ENCODE measurements at regions not wholly inside any gene's neighbourhood (a gene's known extent, or its start where the extent isn't known, plus 50 kb on each side); places are given as distances from the start of the nearest gene placed in this dataset.

DNA sequence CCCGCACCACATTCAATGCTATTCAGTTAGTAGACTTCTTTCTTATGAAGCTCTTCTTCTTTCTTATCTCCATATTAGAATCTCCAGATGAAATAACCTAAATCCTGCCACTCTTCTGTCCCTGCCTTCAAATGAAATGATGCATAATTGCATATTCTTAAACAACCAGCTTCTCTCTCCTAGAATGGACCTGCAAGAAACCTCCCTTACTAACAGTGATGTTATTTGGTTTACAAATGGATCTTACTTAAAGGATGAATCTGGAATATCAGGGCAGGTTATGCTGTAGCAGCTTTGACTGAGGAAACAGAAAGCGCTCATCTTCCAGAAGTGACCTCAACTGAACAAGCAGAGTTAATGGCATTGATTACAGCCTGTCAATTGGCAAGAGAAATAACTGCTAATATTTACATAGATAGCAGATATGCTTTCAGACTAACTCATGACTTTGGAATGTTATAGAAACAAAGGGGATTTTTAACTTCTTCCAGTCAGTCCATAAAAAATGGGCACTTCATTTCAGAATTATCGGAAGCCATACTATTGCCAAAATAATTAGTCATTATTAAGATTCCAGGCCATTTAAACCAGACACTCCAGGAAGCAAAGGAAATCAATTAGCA, 755.7 kb upstream of the HS6ST1 start:
- no peak for TF ChIP-seq POLR2A (IDR thresholded peaks at IDR 0.05)
- TF ChIP-seq, protein P1, sequence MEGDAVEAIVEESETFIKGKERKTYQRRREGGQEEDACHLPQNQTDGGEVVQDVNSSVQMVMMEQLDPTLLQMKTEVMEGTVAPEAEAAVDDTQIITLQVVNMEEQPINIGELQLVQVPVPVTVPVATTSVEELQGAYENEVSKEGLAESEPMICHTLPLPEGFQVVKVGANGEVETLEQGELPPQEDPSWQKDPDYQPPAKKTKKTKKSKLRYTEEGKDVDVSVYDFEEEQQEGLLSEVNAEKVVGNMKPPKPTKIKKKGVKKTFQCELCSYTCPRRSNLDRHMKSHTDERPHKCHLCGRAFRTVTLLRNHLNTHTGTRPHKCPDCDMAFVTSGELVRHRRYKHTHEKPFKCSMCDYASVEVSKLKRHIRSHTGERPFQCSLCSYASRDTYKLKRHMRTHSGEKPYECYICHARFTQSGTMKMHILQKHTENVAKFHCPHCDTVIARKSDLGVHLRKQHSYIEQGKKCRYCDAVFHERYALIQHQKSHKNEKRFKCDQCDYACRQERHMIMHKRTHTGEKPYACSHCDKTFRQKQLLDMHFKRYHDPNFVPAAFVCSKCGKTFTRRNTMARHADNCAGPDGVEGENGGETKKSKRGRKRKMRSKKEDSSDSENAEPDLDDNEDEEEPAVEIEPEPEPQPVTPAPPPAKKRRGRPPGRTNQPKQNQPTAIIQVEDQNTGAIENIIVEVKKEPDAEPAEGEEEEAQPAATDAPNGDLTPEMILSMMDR (IDR thresholded peaks at IDR 0.05) = no peak
- H3K4me3 ChIP-seq = no peak overlapping the region
- H3K36me3 ChIP-seq (ENCODE audit: low read depth, missing control alignments) = no peaks in the 10 kb centered on the region
- 84 to 85% methylated on average over 3 of the region's 3 CpGs for WGBS, 2 donors
- H3K27me3 ChIP-seq = no peaks in the 10 kb centered on the region
- intact Hi-C loops (cut with DNase I; ENCODE audit: low total_unique reads) = no loop called here
- H3K27ac ChIP-seq = no peak overlapping the region
- no peak for DNase-seq
- no peaks in the 10 kb centered on the region for H3K9me3 ChIP-seq
- no peaks in the 10 kb centered on the region for H3K4me1 ChIP-seq

GRCh38 chr2:129078548-129078947, 759.9 kb upstream of the HS6ST1 start:
- Histone ChIP-seq H3K27me3 (no peaks in the 10 kb centered on the region), H3K27ac (no peak overlapping the region), H3K9me3 (no peaks in the 10 kb centered on the region), H3K4me1 (no peaks in the 10 kb centered on the region), H3K36me3 (ENCODE audit: low read depth, missing control alignments) (no peaks in the 10 kb centered on the region), H3K4me3 (no peak overlapping the region)
- TF ChIP-seq, protein P1 (IDR thresholded peaks at IDR 0.05) = no peak
- no peak for TF ChIP-seq POLR2A (IDR thresholded peaks at IDR 0.05)
- no peak for DNase-seq
- intact Hi-C loops (cut with DNase I; ENCODE audit: low total_unique reads) = no loop called here
- 96 to 99% methylated on average over 3 of the region's 3 CpGs for WGBS, 2 donors

GRCh38 chr2:129080715-129081476, 762.2 kb upstream of the HS6ST1 start:
- no peaks in the 10 kb centered on the region for H3K4me1 ChIP-seq
- H3K36me3 ChIP-seq (ENCODE audit: low read depth, missing control alignments) = no peaks in the 10 kb centered on the region
- no peak overlapping the region for H3K4me3 ChIP-seq
- intact Hi-C loops (cut with DNase I; ENCODE audit: low total_unique reads) = no loop called here
- TF ChIP-seq POLR2A (IDR thresholded peaks at IDR 0.05) = no peak
- TF ChIP-seq, protein P1 (IDR thresholded peaks at IDR 0.05) = no peak
- H3K9me3 ChIP-seq = no peaks in the 10 kb centered on the region
- no peaks in the 10 kb centered on the region for H3K27me3 ChIP-seq
- no peak for DNase-seq
- 70 to 72% methylated on average over 7 of the region's 7 CpGs for WGBS, 2 donors
- H3K27ac ChIP-seq = no peak overlapping the region

DNA sequence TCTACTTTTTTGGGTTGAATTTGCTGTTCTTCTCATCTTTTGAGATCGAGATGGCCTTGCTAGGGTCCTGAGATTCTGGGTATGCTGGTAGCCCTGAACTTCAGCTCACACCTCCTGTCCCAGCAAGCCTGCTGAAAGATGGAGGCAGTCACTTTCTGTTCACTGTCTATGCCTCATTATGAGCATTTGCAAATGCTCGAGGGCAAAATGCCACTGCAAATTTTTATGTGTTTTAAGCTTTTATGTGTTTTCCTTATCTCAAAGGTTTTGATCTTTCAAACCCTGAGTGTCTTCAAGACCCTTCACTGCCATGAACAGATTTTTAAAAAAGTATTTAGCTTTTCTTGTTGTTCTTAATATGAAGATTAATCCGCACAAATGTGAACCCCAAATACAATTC, 766.7 kb upstream of the HS6ST1 start:
- Histone ChIP-seq H3K27me3 (no peaks in the 10 kb centered on the region), H3K27ac (no peak overlapping the region), H3K36me3 (ENCODE audit: low read depth, missing control alignments) (no peaks in the 10 kb centered on the region), H3K4me1 (no peaks in the 10 kb centered on the region), H3K9me3 (no peaks in the 10 kb centered on the region), H3K4me3 (no peak overlapping the region)
- TF ChIP-seq POLR2A (IDR thresholded peaks at IDR 0.05) = no peak
- TF ChIP-seq, protein P1 (IDR thresholded peaks at IDR 0.05) = no peak
- intact Hi-C loops (cut with DNase I; ENCODE audit: low total_unique reads) = no loop called here
- 75 to 87% methylated on average over 3 of the region's 3 CpGs for WGBS, 2 donors
- no peak for DNase-seq

All from testis (tissue), 2 donors.